Mucosa of descending colon (tissue), 3 donors: ENCODE measurements at regions not wholly inside any gene's neighbourhood (a gene's known extent, or its start where the extent isn't known, plus 50 kb on each side); places are given as distances from the start of the nearest gene placed in this dataset.

Experiments
- ATAC-seq: fragments of 200-7000 bp; cut with Tn5 transposase; one replicate; pipeline ENCODE4 v1.9.1; 2020; ENCODE audit warnings: mild to moderate bottlenecking, moderate library complexity
- DNase-seq, 3 donors: peaks; one replicate each; pipeline ENCODE4 v3.0.0-alpha.2; 2020
- H3K36me3 ChIP-seq: fragments of 200-600 bp; one replicate; pipeline ENCODE4 v1.8.0; 2021; ENCODE audit warnings: low read depth, mild to moderate bottlenecking
- H3K4me1 ChIP-seq: fragments of 200-600 bp; one replicate; pipeline ENCODE4 v1.8.0; 2021; ENCODE audit warnings: low read depth, mild to moderate bottlenecking
- H3K4me3 ChIP-seq: fragments of 200-600 bp; one replicate; pipeline ENCODE4 v1.8.0; 2021; ENCODE audit warnings: mild to moderate bottlenecking
- H3K9me3 ChIP-seq: fragments of 200-600 bp; one replicate; pipeline ENCODE4 v1.8.0; 2021; ENCODE audit warnings: mild to moderate bottlenecking
- CTCF ChIP-seq: fragments of 200-600 bp; IDR thresholded peaks from one replicate; pipeline ENCODE4 v1.8.0; 2022; ENCODE audit warnings: antibody characterized with exemption, mild to moderate bottlenecking
- intact Hi-C, 2 donors: fragments of 100-400 bp; cut with DNase I in 1 of 2; cut with micrococcal nuclease in 1 of 2; formaldehyde crosslinking; loops; one replicate each; pipeline versions ENCODE4 v1.11.0 to v1.11.1; 2022; cut with DNase I, micrococcal nuclease
- donor health status: DM: no; HTN: no; CAD: no; lungs with moderate emphysema.
- donor health status: DM: no; HTN: no; CAD: no.
- donor health status: DM: no; HTN: yes; CAD: no.

GRCh38 chr1:70809069-70809468 is 238.5 kb downstream of the PTGER3 start:
- no peak for DNase-seq
- no peaks in the 10 kb centered on the region for H3K9me3 ChIP-seq
- H3K36me3 ChIP-seq, result no peaks in the 10 kb centered on the region
- no peaks in the 10 kb centered on the region for H3K4me1 ChIP-seq
- ATAC-seq, result no peak
- no peak for TF ChIP-seq CTCF
- intact Hi-C loops, result no loop called here
- no peak overlapping the region for H3K4me3 ChIP-seq

- Histone ChIP-seq H3K4me1 (no peaks in the 10 kb centered on the region), H3K36me3 (no peaks in the 10 kb centered on the region), H3K9me3 (no peaks in the 10 kb centered on the region), H3K4me3 (no peak overlapping the region)
- ATAC-seq (no peak), DNase-seq (no peak)
- no peak for TF ChIP-seq CTCF
- intact Hi-C loops, result no loop called here
Observed at GRCh38 chr1:70811815-70812214, 235.8 kb downstream of the PTGER3 start.

- Histone ChIP-seq H3K36me3 (no peaks in the 10 kb centered on the region), H3K4me3 (no peak overlapping the region), H3K4me1 (no peaks in the 10 kb centered on the region), H3K9me3 (no peaks in the 10 kb centered on the region)
- intact Hi-C loops, result no loop called here
- no peak for TF ChIP-seq CTCF
- ATAC-seq (no peak), DNase-seq (no peak)
Observed at GRCh38 chr1:70812442-70813109, 235.0 kb downstream of the PTGER3 start.

GRCh38 chr1:70818401-70818800 is 229.2 kb downstream of the PTGER3 start:
- DNase-seq, result no peak
- ATAC-seq, result no peak
- TF ChIP-seq CTCF, result no peak

GRCh38 chr1:70819231-70819630 is 228.4 kb downstream of the PTGER3 start:
- H3K4me1 ChIP-seq, result no peaks in the 10 kb centered on the region
- DNase-seq, result no peak
- TF ChIP-seq CTCF, result no peak
- H3K4me3 ChIP-seq, result no peak overlapping the region
- H3K9me3 ChIP-seq, result no peaks in the 10 kb centered on the region
- no peak for ATAC-seq
- H3K36me3 ChIP-seq, result no peaks in the 10 kb centered on the region
- intact Hi-C loops, result no loop called here

More at GRCh38 chr1:70818401-70818800, 229.2 kb downstream of the PTGER3 start:
- no peaks in the 10 kb centered on the region for H3K4me1 ChIP-seq
- H3K36me3 ChIP-seq, result no peaks in the 10 kb centered on the region
- H3K9me3 ChIP-seq, result no peaks in the 10 kb centered on the region
- intact Hi-C loops, result no loop called here
- no peak overlapping the region for H3K4me3 ChIP-seq

- no peak for TF ChIP-seq CTCF
- no peak for ATAC-seq
- no peak for DNase-seq
- intact Hi-C loops, result no loop called here
- no peaks in the 10 kb centered on the region for H3K4me1 ChIP-seq
- H3K36me3 ChIP-seq, result no peaks in the 10 kb centered on the region
- no peak overlapping the region for H3K4me3 ChIP-seq
- no peaks in the 10 kb centered on the region for H3K9me3 ChIP-seq
Observed at GRCh38 chr1:70819785-70820184, 227.8 kb downstream of the PTGER3 start.
